GM23338 (cell line): ENCODE measurements at regions not wholly inside any gene's neighbourhood (a gene's known extent, or its start where the extent isn't known, plus 50 kb on each side); places are given as distances from the start of the nearest gene placed in this dataset.
A peak's percentile ranks its signal among the peaks of the same experiment; 100 is the strongest.

Source experiments
- ATAC-seq: fragments of 200-7000 bp; cut with Tn5 transposase; 3 replicates; pipeline ENCODE4 v1.9.1; 2020
- DNase-seq: peaks from one replicate; pipeline ENCODE4 v3.0.0-alpha.2; 2015; ENCODE audit warnings: low spot score
- H2AFZ ChIP-seq: fragments of 200-600 bp; sonication (generic); 2 replicates; pipeline ENCODE4 v1.8.0; 2016; ENCODE audit warnings: antibody characterized with exemption, mild to moderate bottlenecking, moderate library complexity
- H3F3A ChIP-seq: fragments of 200-600 bp; sonication (generic); replicated peaks from 2 replicates; pipeline ENCODE4 v1.8.0; 2017; ENCODE audit warnings: antibody characterized with exemption, mixed run types, low read depth
- H3K27ac ChIP-seq: fragments of 200-600 bp; sonication (generic); 2 replicates; pipeline ENCODE4 v1.6.1; 2016; ENCODE audit warnings: low read depth
- H3K27me3 ChIP-seq: fragments of 200-600 bp; sonication (generic); 2 replicates; pipeline ENCODE4 v1.8.0; 2016; ENCODE audit warnings: mild to moderate bottlenecking, mixed run types, moderate library complexity; ENCODE audit not compliant: insufficient read depth
- H3K36me3 ChIP-seq: fragments of 200-600 bp; sonication (generic); 2 replicates; pipeline ENCODE4 v1.8.0; 2016; ENCODE audit warnings: mild to moderate bottlenecking; ENCODE audit not compliant: insufficient read depth
- H3K4me1 ChIP-seq: fragments of 200-600 bp; sonication (generic); 2 replicates; pipeline ENCODE4 v1.8.0; 2016; ENCODE audit warnings: mild to moderate bottlenecking, moderate library complexity; ENCODE audit not compliant: insufficient read depth
- H3K4me2 ChIP-seq: fragments of 200-600 bp; sonication (generic); 2 replicates; pipeline ENCODE4 v1.7.1; 2017; ENCODE audit warnings: mixed run types
- H3K4me3 ChIP-seq: fragments of 200-600 bp; sonication (generic); 2 replicates; pipeline ENCODE4 v1.6.1; 2016; ENCODE audit warnings: mixed run types
- H3K79me2 ChIP-seq: fragments of 200-600 bp; sonication (generic); replicated peaks from 2 replicates; pipeline ENCODE4 v1.8.0; 2017; ENCODE audit warnings: mild to moderate bottlenecking; ENCODE audit not compliant: insufficient read depth
- H3K9me2 ChIP-seq: fragments of 200-600 bp; sonication (generic); 2 replicates; pipeline ENCODE4 v1.8.0; 2017; ENCODE audit not compliant: insufficient read depth
- H4K20me1 ChIP-seq: fragments of 200-600 bp; sonication (generic); replicated peaks from 2 replicates; pipeline ENCODE4 v1.8.0; 2017; ENCODE audit warnings: mild to moderate bottlenecking; ENCODE audit not compliant: insufficient read depth
- H3K27ac Mint-ChIP-seq: 2 replicates; pipeline ENCODE4 v1.8.0; 2020; ENCODE audit warnings: inconsistent platforms, mild to moderate bottlenecking, moderate library complexity, mixed read lengths
- H3K27me3 Mint-ChIP-seq: 3 replicates; pipeline ENCODE4 v1.8.0; 2022; ENCODE audit warnings: low read depth, mild to moderate bottlenecking, moderate library complexity, mixed read lengths, inconsistent platforms; ENCODE audit not compliant: insufficient read depth, poor library complexity
- H3K36me3 Mint-ChIP-seq: 3 replicates; pipeline ENCODE4 v1.8.0; 2021; ENCODE audit warnings: low read depth, mild to moderate bottlenecking, inconsistent platforms, moderate library complexity, mixed read lengths
- H3K4me1 Mint-ChIP-seq: 3 replicates; pipeline ENCODE4 v1.8.0; 2020; ENCODE audit warnings: mild to moderate bottlenecking, inconsistent platforms, mixed read lengths
- H3K4me3 Mint-ChIP-seq: 3 replicates; pipeline ENCODE4 v1.8.0; 2021; ENCODE audit warnings: moderate library complexity, mild to moderate bottlenecking, inconsistent platforms, mixed read lengths
- H3K9me3 Mint-ChIP-seq: 3 replicates; pipeline ENCODE4 v1.8.0; 2020; ENCODE audit warnings: moderate library complexity, mild to moderate bottlenecking, inconsistent platforms, mixed read lengths
- CREB1 ChIP-seq: fragments of 250-450 bp; sonication (Bioruptor Pico); IDR thresholded peaks from 2 replicates; pipeline ENCODE4 v1.5.0; 2020; ENCODE audit warnings: low read depth, mild to moderate bottlenecking, moderate library complexity
- EZH2 ChIP-seq: fragments of 200-600 bp; sonication (generic); IDR thresholded peaks from one replicate; pipeline ENCODE4 v1.8.0; 2017; ENCODE audit warnings: antibody characterized with exemption, mild to moderate bottlenecking, low read depth; ENCODE audit not compliant: unreplicated experiment
- EZH2phosphoT487 ChIP-seq: fragments of 200-600 bp; sonication (generic); IDR thresholded peaks from one replicate; pipeline ENCODE4 v1.8.1; 2018; ENCODE audit warnings: antibody characterized with exemption; ENCODE audit not compliant: unreplicated experiment
- JUNB ChIP-seq: IDR thresholded peaks from one replicate; pipeline ENCODE4 v1.6.1; 2016; ENCODE audit warnings: antibody characterized with exemption; ENCODE audit not compliant: unreplicated experiment
- NANOG ChIP-seq: IDR thresholded peaks from 2 replicates; pipeline ENCODE4 v1.6.1; 2016; ENCODE audit warnings: antibody characterized with exemption, borderline replicate concordance
- POLR2AphosphoS5 ChIP-seq: IDR thresholded peaks from 2 replicates; pipeline ENCODE4 v1.6.1; 2016; ENCODE audit warnings: antibody characterized with exemption, low read depth
- STAT1 ChIP-seq: IDR thresholded peaks from one replicate; pipeline ENCODE4 v1.6.1; 2016; ENCODE audit warnings: antibody characterized with exemption; ENCODE audit not compliant: unreplicated experiment
- ZNF114 ChIP-seq: fragments of 250-450 bp; sonication (Bioruptor Pico); IDR thresholded peaks from 2 replicates; pipeline ENCODE4 v1.5.0; 2020; ENCODE audit warnings: mild to moderate bottlenecking, moderate library complexity
- ZNF331 ChIP-seq: fragments of 250-450 bp; sonication (Bioruptor Pico); IDR thresholded peaks from 2 replicates; pipeline ENCODE4 v1.5.0; 2020; ENCODE audit warnings: low read depth, mild to moderate bottlenecking, moderate library complexity
- TF ChIP-seq, protein P1 (sequence below): IDR thresholded peaks from 2 replicates; pipeline ENCODE4 v1.6.1; 2016; ENCODE audit warnings: antibody characterized with exemption
- TF ChIP-seq, protein P2 (sequence below): IDR thresholded peaks from one replicate; pipeline ENCODE4 v1.6.1; 2018; ENCODE audit warnings: antibody characterized with exemption; ENCODE audit not compliant: unreplicated experiment
- TF ChIP-seq, protein P3 (sequence below), 2 experiments: fragments of 200-600 bp in 1 of 2; sonication (generic) in 1 of 2; conservative IDR thresholded peaks; 2 replicates each; pipeline versions ENCODE4 v1.5.1 to v1.6.1; 2016 to 2017; ENCODE audit warnings: antibody characterized with exemption in 2 of 2, low read depth in 2 of 2, mild to moderate bottlenecking in 2 of 2, moderate library complexity in 1 of 2
- TF ChIP-seq, protein P4 (sequence below): fragments of 250-450 bp; sonication (Bioruptor Pico); IDR thresholded peaks from 2 replicates; pipeline ENCODE4 v1.5.0; 2020; ENCODE audit warnings: mild to moderate bottlenecking, moderate library complexity

DNA sequence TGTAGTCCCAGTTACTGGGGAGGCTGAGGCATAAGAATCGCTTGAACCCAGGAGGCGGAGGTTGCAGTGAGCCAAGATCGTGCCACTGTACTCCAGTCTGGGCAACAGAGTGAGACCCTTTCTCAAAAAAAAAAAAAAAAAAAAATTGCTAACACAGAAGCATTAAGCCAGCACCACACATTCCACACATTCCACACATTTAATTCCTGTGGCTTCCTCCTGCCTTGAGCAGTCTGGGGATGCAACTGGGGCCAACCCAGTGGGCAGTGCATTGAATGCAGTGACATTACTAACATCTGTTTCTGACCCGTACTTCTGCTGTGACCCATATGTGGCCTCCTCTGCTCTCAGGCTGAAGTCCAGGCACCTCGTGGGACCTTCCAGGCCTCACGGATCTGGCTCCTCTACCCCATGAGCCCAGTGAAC lies 107.0 kb downstream of the BCL2L11 start:
- no peak overlapping the region for H3K4me3 ChIP-seq
- H2AFZ ChIP-seq, result peak overlapping the region; percentile 72; the same call in 1 of the 2 replicates
- ATAC-seq (peak; percentile 88), DNase-seq (peak; percentile 60)
- Mint-ChIP-seq H3K27me3 (no peaks in the 10 kb centered on the region), H3K27ac (no peak overlapping the region), H3K36me3 (peaks cover 3% of the 10 kb centered on the region; the same call in 2 of the 3 replicates), H3K4me3 (no peak overlapping the region), H3K4me1 (peaks cover 13% of the 10 kb centered on the region), H3K9me3 (peaks cover 28% of the 10 kb centered on the region)
- H3K4me2 ChIP-seq, result 0 out of 2 replicates have a peak overlapping the region, but pooled peaks have one; percentile 38
- no peak overlapping the region for H3K27ac ChIP-seq
- H3K36me3 ChIP-seq, result no peaks in the 10 kb centered on the region
- H3K79me2 ChIP-seq, result no peaks in the 10 kb centered on the region
- H3K27me3 ChIP-seq, result no peaks in the 10 kb centered on the region
- H3K9me2 ChIP-seq, result peaks cover 11% of the 10 kb centered on the region
- TF ChIP-seq, protein P1, sequence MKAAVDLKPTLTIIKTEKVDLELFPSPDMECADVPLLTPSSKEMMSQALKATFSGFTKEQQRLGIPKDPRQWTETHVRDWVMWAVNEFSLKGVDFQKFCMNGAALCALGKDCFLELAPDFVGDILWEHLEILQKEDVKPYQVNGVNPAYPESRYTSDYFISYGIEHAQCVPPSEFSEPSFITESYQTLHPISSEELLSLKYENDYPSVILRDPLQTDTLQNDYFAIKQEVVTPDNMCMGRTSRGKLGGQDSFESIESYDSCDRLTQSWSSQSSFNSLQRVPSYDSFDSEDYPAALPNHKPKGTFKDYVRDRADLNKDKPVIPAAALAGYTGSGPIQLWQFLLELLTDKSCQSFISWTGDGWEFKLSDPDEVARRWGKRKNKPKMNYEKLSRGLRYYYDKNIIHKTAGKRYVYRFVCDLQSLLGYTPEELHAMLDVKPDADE, result no peak
- no peak for TF ChIP-seq POLR2AphosphoS5
- TF ChIP-seq JUNB, result no peak
- TF ChIP-seq, protein P2, sequence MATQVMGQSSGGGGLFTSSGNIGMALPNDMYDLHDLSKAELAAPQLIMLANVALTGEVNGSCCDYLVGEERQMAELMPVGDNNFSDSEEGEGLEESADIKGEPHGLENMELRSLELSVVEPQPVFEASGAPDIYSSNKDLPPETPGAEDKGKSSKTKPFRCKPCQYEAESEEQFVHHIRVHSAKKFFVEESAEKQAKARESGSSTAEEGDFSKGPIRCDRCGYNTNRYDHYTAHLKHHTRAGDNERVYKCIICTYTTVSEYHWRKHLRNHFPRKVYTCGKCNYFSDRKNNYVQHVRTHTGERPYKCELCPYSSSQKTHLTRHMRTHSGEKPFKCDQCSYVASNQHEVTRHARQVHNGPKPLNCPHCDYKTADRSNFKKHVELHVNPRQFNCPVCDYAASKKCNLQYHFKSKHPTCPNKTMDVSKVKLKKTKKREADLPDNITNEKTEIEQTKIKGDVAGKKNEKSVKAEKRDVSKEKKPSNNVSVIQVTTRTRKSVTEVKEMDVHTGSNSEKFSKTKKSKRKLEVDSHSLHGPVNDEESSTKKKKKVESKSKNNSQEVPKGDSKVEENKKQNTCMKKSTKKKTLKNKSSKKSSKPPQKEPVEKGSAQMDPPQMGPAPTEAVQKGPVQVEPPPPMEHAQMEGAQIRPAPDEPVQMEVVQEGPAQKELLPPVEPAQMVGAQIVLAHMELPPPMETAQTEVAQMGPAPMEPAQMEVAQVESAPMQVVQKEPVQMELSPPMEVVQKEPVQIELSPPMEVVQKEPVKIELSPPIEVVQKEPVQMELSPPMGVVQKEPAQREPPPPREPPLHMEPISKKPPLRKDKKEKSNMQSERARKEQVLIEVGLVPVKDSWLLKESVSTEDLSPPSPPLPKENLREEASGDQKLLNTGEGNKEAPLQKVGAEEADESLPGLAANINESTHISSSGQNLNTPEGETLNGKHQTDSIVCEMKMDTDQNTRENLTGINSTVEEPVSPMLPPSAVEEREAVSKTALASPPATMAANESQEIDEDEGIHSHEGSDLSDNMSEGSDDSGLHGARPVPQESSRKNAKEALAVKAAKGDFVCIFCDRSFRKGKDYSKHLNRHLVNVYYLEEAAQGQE, result no peak
- no peak for TF ChIP-seq ZNF114 (CRISPR knock-in tag)
- no peak for TF ChIP-seq NANOG
- TF ChIP-seq EZH2phosphoT487, result no peak
- no peak for TF ChIP-seq CREB1 (CRISPR knock-in tag)
- no peak for TF ChIP-seq EZH2
- no peak for TF ChIP-seq ZNF331 (CRISPR knock-in tag)
- TF ChIP-seq, protein P3, sequence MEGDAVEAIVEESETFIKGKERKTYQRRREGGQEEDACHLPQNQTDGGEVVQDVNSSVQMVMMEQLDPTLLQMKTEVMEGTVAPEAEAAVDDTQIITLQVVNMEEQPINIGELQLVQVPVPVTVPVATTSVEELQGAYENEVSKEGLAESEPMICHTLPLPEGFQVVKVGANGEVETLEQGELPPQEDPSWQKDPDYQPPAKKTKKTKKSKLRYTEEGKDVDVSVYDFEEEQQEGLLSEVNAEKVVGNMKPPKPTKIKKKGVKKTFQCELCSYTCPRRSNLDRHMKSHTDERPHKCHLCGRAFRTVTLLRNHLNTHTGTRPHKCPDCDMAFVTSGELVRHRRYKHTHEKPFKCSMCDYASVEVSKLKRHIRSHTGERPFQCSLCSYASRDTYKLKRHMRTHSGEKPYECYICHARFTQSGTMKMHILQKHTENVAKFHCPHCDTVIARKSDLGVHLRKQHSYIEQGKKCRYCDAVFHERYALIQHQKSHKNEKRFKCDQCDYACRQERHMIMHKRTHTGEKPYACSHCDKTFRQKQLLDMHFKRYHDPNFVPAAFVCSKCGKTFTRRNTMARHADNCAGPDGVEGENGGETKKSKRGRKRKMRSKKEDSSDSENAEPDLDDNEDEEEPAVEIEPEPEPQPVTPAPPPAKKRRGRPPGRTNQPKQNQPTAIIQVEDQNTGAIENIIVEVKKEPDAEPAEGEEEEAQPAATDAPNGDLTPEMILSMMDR (conservative IDR thresholded peaks at IDR 0.05; ENCODE audit: low read depth in 2 of 2), result no peak
- TF ChIP-seq, protein P4, sequence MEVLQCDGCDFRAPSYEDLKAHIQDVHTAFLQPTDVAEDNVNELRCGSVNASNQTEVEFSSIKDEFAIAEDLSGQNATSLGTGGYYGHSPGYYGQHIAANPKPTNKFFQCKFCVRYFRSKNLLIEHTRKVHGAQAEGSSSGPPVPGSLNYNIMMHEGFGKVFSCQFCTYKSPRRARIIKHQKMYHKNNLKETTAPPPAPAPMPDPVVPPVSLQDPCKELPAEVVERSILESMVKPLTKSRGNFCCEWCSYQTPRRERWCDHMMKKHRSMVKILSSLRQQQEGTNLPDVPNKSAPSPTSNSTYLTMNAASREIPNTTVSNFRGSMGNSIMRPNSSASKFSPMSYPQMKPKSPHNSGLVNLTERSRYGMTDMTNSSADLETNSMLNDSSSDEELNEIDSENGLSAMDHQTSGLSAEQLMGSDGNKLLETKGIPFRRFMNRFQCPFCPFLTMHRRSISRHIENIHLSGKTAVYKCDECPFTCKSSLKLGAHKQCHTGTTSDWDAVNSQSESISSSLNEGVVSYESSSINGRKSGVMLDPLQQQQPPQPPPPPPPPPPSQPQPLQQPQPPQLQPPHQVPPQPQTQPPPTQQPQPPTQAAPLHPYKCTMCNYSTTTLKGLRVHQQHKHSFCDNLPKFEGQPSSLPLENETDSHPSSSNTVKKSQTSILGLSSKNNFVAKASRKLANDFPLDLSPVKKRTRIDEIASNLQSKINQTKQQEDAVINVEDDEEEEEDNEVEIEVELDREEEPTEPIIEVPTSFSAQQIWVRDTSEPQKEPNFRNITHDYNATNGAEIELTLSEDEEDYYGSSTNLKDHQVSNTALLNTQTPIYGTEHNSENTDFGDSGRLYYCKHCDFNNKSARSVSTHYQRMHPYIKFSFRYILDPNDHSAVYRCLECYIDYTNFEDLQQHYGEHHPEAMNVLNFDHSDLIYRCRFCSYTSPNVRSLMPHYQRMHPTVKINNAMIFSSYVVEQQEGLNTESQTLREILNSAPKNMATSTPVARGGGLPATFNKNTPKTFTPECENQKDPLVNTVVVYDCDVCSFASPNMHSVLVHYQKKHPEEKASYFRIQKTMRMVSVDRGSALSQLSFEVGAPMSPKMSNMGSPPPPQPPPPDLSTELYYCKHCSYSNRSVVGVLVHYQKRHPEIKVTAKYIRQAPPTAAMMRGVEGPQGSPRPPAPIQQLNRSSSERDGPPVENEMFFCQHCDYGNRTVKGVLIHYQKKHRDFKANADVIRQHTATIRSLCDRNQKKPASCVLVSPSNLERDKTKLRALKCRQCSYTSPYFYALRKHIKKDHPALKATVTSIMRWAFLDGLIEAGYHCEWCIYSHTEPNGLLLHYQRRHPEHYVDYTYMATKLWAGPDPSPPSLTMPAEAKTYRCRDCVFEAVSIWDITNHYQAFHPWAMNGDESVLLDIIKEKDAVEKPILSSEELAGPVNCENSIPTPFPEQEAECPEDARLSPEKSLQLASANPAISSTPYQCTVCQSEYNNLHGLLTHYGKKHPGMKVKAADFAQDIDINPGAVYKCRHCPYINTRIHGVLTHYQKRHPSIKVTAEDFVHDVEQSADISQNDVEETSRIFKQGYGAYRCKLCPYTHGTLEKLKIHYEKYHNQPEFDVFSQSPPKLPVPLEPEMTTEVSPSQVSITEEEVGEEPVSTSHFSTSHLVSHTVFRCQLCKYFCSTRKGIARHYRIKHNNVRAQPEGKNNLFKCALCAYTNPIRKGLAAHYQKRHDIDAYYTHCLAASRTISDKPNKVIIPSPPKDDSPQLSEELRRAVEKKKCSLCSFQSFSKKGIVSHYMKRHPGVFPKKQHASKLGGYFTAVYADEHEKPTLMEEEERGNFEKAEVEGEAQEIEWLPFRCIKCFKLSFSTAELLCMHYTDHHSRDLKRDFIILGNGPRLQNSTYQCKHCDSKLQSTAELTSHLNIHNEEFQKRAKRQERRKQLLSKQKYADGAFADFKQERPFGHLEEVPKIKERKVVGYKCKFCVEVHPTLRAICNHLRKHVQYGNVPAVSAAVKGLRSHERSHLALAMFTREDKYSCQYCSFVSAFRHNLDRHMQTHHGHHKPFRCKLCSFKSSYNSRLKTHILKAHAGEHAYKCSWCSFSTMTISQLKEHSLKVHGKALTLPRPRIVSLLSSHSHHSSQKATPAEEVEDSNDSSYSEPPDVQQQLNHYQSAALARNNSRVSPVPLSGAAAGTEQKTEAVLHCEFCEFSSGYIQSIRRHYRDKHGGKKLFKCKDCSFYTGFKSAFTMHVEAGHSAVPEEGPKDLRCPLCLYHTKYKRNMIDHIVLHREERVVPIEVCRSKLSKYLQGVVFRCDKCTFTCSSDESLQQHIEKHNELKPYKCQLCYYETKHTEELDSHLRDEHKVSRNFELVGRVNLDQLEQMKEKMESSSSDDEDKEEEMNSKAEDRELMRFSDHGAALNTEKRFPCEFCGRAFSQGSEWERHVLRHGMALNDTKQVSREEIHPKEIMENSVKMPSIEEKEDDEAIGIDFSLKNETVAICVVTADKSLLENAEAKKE (CRISPR knock-in tag), result no peak
- TF ChIP-seq STAT1, result no peak
- no peaks in the 10 kb centered on the region for H4K20me1 ChIP-seq
- H3K4me1 ChIP-seq, result peaks cover 3% of the 10 kb centered on the region; the same call in 1 of the 2 replicates
- no peaks in the 10 kb centered on the region for H3F3A ChIP-seq
